ENCODE measurements at regions not wholly inside any gene's neighbourhood (a gene's known extent, or its start where the extent isn't known, plus 50 kb on each side); places are given as distances from the start of the nearest gene placed in this dataset.

DNA sequence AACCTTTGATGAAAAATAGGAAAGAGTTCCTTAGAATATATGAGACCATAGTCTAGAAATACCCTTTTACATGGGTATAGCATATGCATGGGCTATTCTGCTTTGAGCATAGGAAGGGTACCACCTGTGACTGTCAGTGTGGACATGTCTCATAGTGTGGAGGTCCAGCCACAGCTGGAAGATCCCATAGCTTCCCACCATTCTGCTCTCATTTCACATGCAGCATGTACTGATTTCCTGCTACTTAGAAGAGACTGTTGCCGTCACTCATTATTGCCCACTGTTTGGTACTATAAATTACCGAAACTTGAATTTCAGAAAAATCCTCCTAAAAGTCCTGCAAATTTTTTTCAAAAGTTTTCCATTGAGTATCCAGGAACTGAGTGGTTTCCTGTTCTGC, 477.8 kb upstream of the DAB2 start:
- no peak for DNase-seq (ENCODE audit: low read depth, low spot score)

DNA sequence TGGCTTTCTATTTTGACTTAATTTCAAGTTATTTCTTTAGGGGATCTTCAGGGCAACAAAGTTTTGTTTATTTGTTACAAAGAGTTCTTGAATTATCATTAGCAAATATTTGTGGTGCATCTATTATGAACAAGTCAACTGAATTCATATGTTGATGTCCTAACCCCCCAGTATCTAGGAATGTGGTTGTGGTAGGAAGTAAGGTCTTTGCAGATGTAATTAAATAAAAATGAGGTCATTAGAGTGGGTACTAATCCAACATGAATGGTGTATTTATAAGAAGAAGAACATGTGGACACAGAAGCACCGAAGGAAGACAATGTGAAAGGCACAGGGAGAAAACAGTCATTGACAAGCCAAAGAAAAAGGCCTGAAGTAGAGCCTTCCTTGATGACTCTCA, 474.0 kb upstream of the DAB2 start:
- no peak for DNase-seq (ENCODE audit: low read depth, low spot score)

DNA sequence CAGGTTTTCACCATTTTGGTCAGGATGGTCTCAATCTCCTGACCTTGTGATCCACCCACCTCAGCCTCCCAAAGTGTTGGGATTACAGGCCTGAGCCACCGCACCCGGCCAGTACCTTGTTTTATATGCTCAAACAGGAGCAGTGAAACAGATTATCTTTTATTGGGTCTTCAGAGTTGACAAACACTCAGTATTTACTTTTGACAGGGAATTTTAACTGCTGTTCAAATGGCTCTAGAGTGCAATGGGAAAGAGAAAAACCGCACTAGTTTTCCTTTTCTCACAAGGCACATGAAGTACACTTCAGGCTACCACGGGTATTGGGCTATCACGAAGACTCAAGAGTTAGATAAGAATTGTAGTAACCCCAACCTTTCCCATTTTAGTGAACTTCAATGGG, 471.9 kb upstream of the DAB2 start:
- DNase-seq (ENCODE audit: low read depth, low spot score) = no peak

DNA sequence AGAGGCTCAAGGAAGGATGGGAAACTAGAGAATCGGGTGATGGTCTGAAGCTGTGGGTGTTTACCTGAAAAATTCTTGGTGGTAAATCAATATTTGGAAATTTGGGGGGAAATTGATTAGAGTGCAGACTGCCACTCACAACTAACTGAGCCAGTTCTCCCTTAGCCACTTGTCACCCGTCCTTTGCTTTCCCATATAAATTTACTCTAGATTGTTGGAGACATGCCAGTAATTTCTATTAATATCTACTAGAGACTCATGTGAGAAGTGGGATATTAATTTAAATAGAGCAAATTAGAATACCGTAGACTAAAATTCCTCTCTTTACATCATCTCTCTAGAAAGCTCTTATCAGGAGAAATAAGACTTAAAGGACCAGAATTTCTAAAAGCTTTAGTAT, 471.3 kb upstream of the DAB2 start:
- no peak for DNase-seq (ENCODE audit: low read depth, low spot score)

DNA sequence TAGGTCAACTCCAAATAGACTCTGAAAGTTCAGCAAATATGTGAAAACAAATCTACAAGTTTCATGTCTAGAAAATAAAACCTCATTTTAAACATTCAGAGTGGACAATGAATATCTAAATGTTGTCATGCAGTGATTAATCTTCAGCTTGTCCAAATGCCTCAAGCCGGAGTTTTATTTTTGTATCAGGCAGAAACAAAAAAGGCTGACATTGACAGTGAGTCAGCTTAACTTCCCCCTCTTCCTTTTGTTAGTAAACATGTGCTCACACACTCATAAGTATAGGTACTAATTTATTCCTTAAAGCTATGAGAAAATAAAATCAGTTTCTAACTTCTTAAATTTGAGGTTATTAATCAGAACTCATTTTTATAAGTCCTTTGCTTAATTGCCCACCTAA, 467.9 kb upstream of the DAB2 start:
- no peak for DNase-seq (ENCODE audit: low read depth, low spot score)

DNA sequence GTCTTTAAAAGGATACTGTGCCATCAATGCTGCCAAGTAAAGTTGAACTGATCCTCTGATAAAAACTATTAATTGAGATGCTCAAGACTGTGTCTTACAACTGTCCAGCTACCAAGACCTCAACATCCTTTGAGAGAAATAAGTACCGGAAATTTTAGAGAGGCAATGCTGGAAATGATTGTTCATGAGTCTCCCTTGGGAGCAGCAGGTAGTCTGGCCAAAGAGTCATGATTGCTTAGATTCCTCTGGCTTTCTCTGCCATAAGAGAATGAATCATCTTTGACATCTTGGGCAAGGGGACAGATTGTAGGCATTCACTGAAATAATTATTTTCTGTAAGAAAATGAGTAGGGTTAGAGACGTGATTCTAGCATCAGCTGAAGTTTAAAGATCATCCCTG, 466.6 kb upstream of the DAB2 start:
- DNase-seq (ENCODE audit: low read depth, low spot score) = no peak

DNA sequence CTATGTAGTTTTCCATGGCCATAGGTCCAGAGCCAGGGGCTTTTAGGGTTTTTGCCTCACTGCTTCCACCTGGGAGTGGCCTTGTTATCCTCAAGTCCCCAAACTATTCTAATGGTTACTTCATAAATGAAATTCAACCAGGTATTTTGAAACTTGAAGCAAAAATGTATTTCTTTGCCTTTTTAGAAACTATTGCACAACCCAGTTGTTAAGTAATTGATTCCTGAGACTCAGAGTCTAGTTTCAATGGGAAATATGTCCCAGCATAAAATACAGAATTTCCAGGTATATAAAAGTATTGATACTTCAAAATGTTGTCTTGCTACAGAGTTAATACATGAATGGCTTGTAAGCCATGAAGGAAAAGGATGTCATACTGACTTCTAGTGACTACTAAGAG, 456.2 kb upstream of the DAB2 start:
- no peak for DNase-seq (ENCODE audit: low read depth, low spot score)

DNA sequence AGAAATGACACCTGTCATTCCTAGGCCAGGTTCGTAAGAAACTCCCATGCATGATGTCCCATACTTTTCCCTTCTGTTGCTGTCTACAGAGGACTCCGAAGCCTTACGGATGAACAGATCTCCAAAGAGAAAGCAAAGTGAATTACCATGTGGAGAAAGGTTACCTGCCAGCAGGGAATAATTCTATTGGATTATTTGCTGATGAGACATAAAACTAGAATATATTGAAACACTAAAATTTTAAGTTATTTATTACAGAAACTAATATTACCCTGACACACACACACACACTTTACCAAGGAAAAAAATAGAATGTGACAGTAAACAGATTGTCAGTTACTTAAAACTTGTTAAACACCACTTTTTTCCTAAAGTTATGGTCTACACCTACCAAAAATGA, 452.7 kb upstream of the DAB2 start:
- no peak for DNase-seq (ENCODE audit: low read depth, low spot score)

DNA sequence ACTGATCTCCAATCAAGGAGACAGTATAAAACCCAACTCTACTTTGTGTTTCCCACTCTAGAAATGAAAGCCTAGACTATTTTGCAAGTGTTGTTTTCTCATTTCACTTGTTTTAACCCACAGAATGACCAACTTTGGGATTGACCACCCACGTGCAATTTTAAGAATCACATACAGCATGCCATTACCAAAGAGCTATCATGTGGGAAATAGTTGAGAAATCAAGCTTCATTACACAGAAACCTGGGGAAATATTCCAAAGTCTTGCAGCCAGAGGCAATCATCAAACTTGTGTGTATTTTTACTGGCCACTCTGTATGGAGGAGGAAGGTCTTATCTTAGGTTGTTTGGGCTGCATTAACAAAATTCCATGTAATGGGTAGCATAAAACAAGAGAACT, 451.4 kb upstream of the DAB2 start:
- no peak for DNase-seq (ENCODE audit: low read depth, low spot score)

DNA sequence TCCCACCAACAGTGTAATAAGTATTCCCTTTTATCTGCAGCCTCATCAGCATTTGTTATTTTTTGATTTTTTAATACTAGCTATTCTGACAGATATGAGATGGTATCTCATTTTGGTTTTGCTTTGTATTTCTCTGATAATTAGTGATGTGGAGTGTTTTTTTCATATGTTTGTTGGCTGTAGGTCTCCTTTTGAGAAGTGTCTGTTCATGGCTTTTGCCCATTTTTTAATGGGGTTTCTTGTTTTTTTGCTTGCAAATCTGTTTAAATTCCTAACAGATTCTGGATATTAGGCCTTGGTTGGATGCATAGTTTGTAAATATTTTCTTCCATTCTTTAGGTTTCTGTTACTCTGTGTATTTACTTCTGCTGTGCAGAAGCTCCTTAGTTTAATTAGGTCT, 445.4 kb upstream of the DAB2 start:
- no peak for DNase-seq (ENCODE audit: low read depth, low spot score)

DNA sequence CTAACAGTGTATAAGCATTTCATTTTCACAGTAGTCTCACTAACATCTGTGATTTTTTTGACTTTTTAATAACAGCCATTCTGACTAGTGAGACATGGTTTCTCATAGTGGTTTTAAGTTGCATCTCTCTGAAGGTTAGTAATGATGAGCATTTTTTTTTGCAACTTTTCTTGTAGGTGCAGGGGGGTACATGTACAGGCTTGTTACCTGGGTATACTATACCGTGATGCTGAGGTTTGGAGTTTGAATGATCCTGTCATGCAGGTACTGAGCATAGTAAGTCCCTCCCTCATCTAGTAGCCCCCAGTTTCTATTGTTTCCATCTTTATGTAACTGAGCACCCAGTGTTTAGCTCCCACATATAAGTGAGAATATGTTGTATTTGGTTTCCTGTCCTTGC, 444.6 kb upstream of the DAB2 start:
- no peak for DNase-seq (ENCODE audit: low read depth, low spot score)

DNA sequence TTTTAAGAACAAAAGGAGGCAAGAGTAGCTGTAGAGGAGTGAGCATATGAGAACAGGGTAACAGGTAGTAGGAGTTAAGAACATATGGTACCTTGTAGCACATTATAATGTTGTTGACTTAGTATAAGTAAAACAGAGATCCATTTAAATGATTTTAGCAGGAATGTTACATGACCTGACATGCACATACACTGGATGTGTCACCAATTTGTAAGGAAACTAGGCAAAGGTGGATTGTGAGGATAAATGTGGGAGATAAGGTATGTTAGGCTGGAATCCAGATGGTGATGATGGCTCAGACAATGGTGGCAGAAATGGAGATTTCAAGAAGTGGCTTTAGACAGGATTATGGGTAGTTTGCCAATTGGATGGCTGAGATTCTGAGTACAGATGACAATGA, 443.1 kb upstream of the DAB2 start:
- DNase-seq (ENCODE audit: low read depth, low spot score) = no peak

DNA sequence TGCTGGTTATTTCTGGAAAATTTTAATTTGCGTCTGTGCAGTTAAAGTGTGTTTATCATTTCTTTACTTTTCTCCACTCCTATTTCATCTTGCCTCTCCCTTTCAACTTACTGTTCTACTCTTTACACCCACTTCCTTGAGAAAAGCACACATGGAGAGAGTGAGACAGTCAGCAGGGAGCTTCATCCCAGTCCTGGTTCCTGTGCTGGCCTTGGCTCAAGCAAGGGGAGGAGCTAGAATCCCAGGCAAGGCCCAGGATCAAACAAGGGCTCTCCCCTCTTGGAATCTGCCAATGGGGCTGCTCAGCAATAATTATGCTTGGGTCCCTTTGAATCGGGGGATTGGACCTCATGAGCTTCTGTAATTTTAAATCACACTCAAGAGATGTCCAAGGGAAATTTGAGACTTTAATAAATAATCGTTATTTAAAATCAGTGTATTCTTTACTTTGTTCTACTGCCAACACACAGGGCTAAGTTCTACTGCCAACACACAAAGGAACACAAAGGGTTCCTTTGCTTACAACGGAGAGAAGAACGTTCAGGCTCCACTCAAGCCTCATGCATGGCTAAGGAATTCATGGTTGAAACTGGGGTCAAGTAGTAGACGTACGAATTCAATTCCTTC, 439.3 kb upstream of the DAB2 start:
- DNase-seq (ENCODE audit: low read depth, low spot score) = no peak

DNA sequence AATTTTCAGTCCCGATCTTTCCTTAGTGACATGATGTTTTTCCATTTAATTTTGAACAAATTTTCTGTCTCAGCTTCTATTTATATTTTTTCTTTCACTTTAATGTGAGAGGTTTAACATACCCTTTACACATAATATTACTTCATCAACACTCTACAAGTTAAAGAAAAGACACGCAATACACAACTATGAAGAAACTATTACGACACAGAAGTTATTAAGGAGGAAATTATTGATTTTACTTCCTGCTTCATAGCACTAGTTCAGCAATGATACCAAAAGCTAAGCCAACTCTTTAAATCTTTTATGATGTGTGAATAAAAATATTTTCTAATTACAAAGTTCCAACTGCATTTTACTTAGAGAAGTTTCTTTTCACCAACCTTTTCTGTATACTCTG, 432.3 kb upstream of the DAB2 start:
- no peak for DNase-seq (ENCODE audit: low read depth, low spot score)

DNA sequence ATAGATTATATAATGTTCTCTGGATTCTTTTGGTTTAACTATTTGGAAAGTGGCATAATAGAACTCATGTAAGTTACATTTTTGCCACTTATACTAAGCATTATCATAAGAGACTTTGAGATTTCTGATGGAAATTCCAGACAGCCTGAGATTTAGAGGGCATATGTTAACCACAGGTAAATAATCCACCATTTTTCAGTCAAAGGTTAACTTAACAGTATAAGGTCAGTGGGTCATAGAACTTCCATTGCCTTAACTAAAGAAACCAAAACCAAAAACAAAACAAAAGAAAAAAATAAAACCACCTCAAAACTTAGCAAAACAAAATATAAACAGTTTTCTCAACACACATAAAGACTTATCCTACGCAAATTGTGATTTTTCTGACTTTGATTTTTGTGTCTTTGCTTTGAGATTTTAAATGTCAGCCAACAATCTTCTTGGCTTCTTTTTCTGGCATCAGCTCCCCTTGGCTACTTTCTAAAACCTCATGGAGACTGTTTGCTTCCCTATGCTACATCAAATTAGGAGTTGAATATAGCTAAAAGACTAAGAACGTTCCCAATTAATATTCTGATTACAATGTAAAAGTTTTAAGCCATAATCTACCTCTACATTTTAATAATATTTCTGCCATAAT, 430.1 kb upstream of the DAB2 start:
- DNase-seq (ENCODE audit: low read depth, low spot score) = no peak

DNA sequence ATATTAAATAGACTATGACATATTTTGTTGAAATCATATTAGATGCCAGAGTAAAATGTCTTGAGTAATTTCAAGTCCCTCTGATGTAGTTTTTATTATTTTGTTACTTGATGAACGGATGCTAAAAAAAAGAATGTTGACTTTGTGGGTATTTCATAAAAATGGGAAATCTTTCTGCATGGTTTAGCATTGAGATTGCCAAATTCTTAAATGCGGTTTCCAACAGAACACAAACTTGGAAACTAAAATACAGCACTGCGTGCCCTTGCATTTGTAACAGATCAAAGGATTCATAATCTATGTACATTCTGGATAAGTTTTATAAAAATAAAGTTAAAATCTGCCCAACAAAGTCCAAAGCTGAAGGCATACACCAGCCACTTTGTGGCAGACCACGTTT, 425.5 kb upstream of the DAB2 start:
- no peak for DNase-seq (ENCODE audit: low read depth, low spot score)

DNA sequence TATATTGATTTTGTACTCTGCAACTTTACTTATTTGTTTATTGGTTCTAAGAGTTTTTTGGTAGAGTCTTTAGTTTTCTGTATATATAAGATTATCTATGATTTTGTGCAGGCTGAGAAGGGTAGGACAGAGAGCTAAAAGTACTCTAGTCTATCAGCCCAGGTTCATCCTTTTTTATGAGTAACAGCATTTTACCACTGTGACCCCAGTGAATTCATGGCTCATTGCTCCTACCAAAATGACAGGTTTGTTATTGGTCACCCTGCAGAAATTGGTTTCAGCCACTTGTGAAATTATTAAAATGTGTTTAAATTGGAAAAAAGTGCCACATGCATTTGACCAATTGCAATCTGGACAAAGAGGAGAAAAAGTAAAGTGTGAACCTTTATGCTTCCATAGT, 421.4 kb upstream of the DAB2 start:
- DNase-seq (ENCODE audit: low read depth, low spot score) = no peak

DNA sequence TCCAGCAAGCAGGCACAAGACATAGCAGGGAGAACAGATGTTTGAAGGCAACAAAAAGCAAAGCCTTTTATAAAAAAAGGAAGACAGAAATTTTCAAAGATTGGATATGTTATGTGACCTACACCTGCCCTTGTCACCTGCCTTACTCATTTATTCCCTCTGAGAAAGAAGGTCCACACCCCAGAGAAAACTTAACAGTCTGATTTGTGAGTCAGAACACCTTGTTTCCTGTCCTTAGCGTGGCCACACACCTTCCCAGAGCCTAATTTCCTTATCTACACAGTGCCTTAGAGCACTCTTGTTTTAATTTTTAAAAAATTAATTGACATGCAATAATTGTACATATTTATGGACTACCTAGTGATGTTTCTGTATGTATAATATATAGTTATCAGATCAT, 419.0 kb upstream of the DAB2 start:
- DNase-seq (ENCODE audit: low read depth, low spot score) = no peak

DNA sequence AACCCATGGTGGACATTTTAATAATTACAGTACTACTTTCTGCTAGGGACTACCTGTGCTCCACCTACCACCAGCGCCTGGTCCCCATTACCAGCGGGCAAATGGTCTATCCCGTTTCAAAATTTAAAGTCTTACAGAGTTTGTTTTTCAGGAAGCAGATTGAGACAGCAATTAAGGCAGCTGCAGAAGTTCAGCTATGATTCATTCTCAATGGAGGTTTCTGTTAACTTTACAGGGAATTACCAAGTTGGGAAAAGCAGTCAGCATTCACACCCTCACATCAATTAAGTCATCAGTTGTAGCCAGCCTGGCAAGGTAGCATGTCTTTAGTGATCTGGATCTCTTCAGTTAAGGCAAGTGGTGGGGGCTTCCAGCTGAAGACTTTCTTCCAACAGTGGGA, 410.6 kb upstream of the DAB2 start:
- no peak for DNase-seq (ENCODE audit: low read depth, low spot score)

DNA sequence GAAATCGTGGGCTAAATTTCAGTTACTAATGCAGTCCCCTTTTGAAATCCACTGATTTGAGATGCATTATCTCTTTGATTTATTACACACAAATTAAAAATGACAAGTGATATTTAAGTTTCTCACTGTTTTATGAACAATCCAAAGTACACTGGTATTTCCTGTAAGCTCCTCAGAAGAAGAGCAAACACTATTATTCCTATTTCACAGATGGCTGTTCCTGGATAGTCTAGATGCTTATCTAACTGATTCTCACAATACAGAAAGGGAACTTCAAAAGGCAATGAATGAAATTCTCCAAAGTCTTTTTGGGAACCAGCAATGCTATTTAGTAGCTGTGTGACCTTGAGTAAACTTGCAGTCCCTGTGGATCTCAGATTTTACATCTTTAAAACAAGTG, 404.7 kb upstream of the DAB2 start:
- no peak for DNase-seq (ENCODE audit: low read depth, low spot score)

DNA sequence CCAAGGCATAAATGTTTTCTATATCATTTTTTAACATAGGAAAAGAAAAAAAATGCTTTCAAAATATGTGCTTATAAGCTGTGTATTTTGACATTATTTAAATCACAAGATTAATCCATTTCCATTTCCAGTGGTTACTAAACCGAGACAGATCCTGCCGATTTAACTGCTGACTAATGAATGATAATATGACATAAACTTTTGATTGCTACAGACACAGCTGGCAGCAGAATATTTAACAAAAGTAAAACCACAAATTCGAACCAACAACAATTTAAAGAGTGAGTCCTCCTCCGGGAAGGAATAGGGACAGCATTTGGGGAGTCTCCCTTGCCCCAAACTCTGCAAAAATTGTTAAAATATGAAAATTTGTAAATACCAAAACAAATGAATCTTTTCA, 401.3 kb upstream of the DAB2 start:
- DNase-seq (ENCODE audit: low read depth, low spot score) = no peak

DNA sequence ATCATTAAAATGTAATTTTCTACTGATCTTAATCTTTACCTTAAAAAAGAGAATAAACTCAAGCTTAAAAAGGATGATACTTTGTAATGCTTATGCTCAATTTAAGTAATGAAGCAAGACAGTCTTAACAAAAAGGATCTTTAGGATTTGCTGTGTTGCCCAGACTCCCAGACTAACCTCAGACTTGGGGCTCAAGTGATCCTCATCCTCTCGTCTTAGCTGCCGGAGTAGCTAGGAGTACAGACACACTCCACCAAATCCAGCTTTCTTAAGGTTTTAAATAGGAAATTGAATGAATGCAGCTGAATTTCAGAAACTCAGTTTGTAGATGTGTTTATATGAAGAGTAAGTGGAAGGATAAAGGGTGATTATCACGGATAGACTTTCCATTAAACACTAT, 400.5 kb upstream of the DAB2 start:
- no peak for DNase-seq (ENCODE audit: low read depth, low spot score)

DNA sequence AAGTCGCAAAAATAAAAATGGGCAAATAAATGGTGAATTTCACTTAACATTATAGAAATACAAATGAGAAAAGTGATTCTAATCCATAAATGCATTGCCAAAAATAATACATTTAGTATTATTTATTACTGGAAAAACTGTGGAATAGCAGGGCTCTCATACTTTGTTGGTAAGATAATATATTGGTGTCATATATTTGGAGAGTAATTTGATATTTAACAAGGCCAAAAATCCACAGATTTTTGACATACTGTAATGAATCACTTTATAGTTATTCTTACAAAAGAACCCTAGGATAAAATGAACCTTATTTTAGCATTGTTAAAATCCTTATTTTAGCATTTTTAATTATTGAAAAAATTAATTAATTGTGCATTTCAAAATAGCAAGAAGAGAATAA, 397.2 kb upstream of the DAB2 start:
- no peak for DNase-seq (ENCODE audit: low read depth, low spot score)

DNA sequence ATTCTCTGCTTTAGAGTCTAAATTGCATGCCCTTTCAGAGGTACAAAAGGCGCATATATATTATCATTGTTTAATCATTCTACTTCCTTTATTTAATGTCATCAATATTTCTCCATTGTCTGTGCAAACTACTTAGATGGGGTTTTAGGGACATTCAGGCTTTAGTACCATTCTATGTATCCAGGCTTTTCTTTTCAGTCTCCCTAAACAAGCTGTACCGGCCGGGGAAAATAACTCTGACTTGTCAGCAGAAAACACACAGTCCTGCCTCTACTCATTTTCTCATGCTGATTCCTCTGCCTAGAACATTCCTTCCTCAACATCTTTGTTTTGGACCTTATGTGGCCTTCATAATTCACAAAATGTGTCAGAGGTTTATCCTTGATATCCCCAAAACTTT, 392.1 kb upstream of the DAB2 start:
- no peak for DNase-seq (ENCODE audit: low read depth, low spot score)
